Progenitor cell of endocrine pancreas (in vitro differentiated cells): ENCODE measurements at regions not wholly inside any gene's neighbourhood (a gene's known extent, or its start where the extent isn't known, plus 50 kb on each side); places are given as distances from the start of the nearest gene placed in this dataset.

Experiments used
- DNase-seq: peaks from one replicate; pipeline ENCODE4 v3.0.0; 2021; ENCODE audit warnings: low spot score; ENCODE audit not compliant: unreplicated experiment
- H3K27ac Mint-ChIP-seq: 2 replicates; pipeline ENCODE4 v1.8.0; 2021; ENCODE audit warnings: mild to moderate bottlenecking, moderate library complexity, mixed read lengths
- H3K27me3 Mint-ChIP-seq: 2 replicates; pipeline ENCODE4 v1.8.0; 2021; ENCODE audit warnings: mixed read lengths
- H3K36me3 Mint-ChIP-seq: 2 replicates; pipeline ENCODE4 v1.8.0; 2022; ENCODE audit warnings: mixed read lengths; ENCODE audit not compliant: insufficient read depth
- H3K4me1 Mint-ChIP-seq: 2 replicates; pipeline ENCODE4 v1.8.0; 2021; ENCODE audit warnings: low read depth, mixed read lengths
- H3K4me3 Mint-ChIP-seq: 2 replicates; pipeline ENCODE4 v1.8.0; 2021; ENCODE audit warnings: low read depth, mild to moderate bottlenecking, moderate library complexity, mixed read lengths
- H3K9me3 Mint-ChIP-seq: 2 replicates; pipeline ENCODE4 v1.8.0; 2021; ENCODE audit warnings: low read depth, mixed read lengths
- CTCF ChIP-seq: fragments of 200-600 bp; sonication (generic); IDR thresholded peaks from one replicate; pipeline ENCODE4 v1.5.0; 2021; ENCODE audit warnings: antibody characterized with exemption, mild to moderate bottlenecking; ENCODE audit not compliant: unreplicated experiment

- DNase-seq: no peak
- no peaks in the 10 kb centered on the region for H3K36me3 Mint-ChIP-seq
- H3K9me3 Mint-ChIP-seq: no peaks in the 10 kb centered on the region
- no peak overlapping the region for H3K27ac Mint-ChIP-seq
- peaks cover 3% of the 10 kb centered on the region for H3K27me3 Mint-ChIP-seq
- TF ChIP-seq CTCF: no peak
- H3K4me1 Mint-ChIP-seq: no peaks in the 10 kb centered on the region
- H3K4me3 Mint-ChIP-seq: no peak overlapping the region
These were observed 114.7 kb upstream of the TPM1 start for GRCh38 chr15:62927836-62928235.

- Mint-ChIP-seq H3K4me1 (no peaks in the 10 kb centered on the region), H3K36me3 (no peaks in the 10 kb centered on the region), H3K4me3 (no peak overlapping the region), H3K27ac (no peak overlapping the region), H3K9me3 (no peaks in the 10 kb centered on the region), H3K27me3 (peaks cover 3% of the 10 kb centered on the region)
- peak; percentile 23 for TF ChIP-seq CTCF
- no peak for DNase-seq
These were observed 114.1 kb upstream of the TPM1 start for GRCh38 chr15:62928242-62928999.

GRCh38 chr15:62929000-62929357 is 113.6 kb upstream of the TPM1 start:
- H3K9me3 Mint-ChIP-seq: no peaks in the 10 kb centered on the region

GRCh38 chr15:62931650-62932049 is 110.9 kb upstream of the TPM1 start:
- no peak overlapping the region for H3K4me3 Mint-ChIP-seq
- TF ChIP-seq CTCF: no peak
- H3K4me1 Mint-ChIP-seq: peaks cover 7% of the 10 kb centered on the region
- no peaks in the 10 kb centered on the region for H3K36me3 Mint-ChIP-seq
- H3K27me3 Mint-ChIP-seq: peaks cover under 1% of the 10 kb centered on the region
- no peaks in the 10 kb centered on the region for H3K9me3 Mint-ChIP-seq
- H3K27ac Mint-ChIP-seq: no peak overlapping the region
- no peak for DNase-seq

More at GRCh38 chr15:62929000-62929357, 113.6 kb upstream of the TPM1 start:
- DNase-seq: no peak
- no peaks in the 10 kb centered on the region for H3K4me1 Mint-ChIP-seq
- no peak overlapping the region for H3K27ac Mint-ChIP-seq
- no peaks in the 10 kb centered on the region for H3K36me3 Mint-ChIP-seq
- no peak for TF ChIP-seq CTCF
- no peak overlapping the region for H3K4me3 Mint-ChIP-seq
- peaks cover 3% of the 10 kb centered on the region for H3K27me3 Mint-ChIP-seq

- Mint-ChIP-seq H3K36me3 (no peaks in the 10 kb centered on the region), H3K27ac (no peak overlapping the region)
These were observed 110.1 kb upstream of the TPM1 start for GRCh38 chr15:62932436-62932835.

More at GRCh38 chr15:62932436-62932835, 110.1 kb upstream of the TPM1 start:
- Mint-ChIP-seq H3K27me3 (no peaks in the 10 kb centered on the region), H3K4me1 (peaks cover 7% of the 10 kb centered on the region), H3K4me3 (no peak overlapping the region), H3K9me3 (no peaks in the 10 kb centered on the region)
- no peak for DNase-seq
- TF ChIP-seq CTCF: no peak
